H9 (cell line): ENCODE measurements at regions not wholly inside any gene's neighbourhood (a gene's known extent, or its start where the extent isn't known, plus 50 kb on each side); places are given as distances from the start of the nearest gene placed in this dataset.

Source experiments
- DNase-seq: peaks from one replicate; pipeline ENCODE4 v3.0.0-alpha.2; 2017
- H2AFZ ChIP-seq: one replicate; pipeline ENCODE4 v1.6.1; 2013; ENCODE audit warnings: mild to moderate bottlenecking, low read length, control low read depth, moderate library complexity
- H2AK5ac ChIP-seq: 2 replicates; pipeline ENCODE4 v1.6.1; 2013; ENCODE audit warnings: low read length, control low read depth, mixed read lengths; ENCODE audit not compliant: insufficient read length
- H2BK120ac ChIP-seq: one replicate; pipeline ENCODE4 v1.6.1; 2013; ENCODE audit warnings: low read depth, mild to moderate bottlenecking, low read length, control low read depth, inconsistent platforms; ENCODE audit not compliant: poor library complexity, severe bottlenecking
- H2BK12ac ChIP-seq: 2 replicates; pipeline ENCODE4 v1.6.1; 2013; ENCODE audit warnings: low read length, control low read depth, mixed read lengths, low read depth; ENCODE audit not compliant: insufficient read length
- H2BK15ac ChIP-seq: 2 replicates; pipeline ENCODE4 v1.6.1; 2013; ENCODE audit warnings: low read depth, low read length, control low read depth
- H2BK20ac ChIP-seq: one replicate; pipeline ENCODE4 v1.6.1; 2013; ENCODE audit warnings: low read depth, mild to moderate bottlenecking, low read length, control low read depth, inconsistent platforms; ENCODE audit not compliant: poor library complexity, severe bottlenecking
- H2BK5ac ChIP-seq: 2 replicates; pipeline ENCODE4 v1.6.1; 2013; ENCODE audit warnings: low read length, control low read depth, mixed read lengths; ENCODE audit not compliant: insufficient read length
- H3K14ac ChIP-seq: 2 replicates; pipeline ENCODE4 v1.6.1; 2013; ENCODE audit warnings: low read length, control low read depth; ENCODE audit not compliant: insufficient read depth
- H3K18ac ChIP-seq: 2 replicates; pipeline ENCODE4 v1.6.1; 2013; ENCODE audit warnings: low read depth, mild to moderate bottlenecking, mixed read lengths, low read length, control low read depth; ENCODE audit not compliant: insufficient read length
- H3K23ac ChIP-seq: 2 replicates; pipeline ENCODE4 v1.6.1; 2013; ENCODE audit warnings: low read length, control low read depth, mixed read lengths, low read depth; ENCODE audit not compliant: insufficient read length
- H3K23me2 ChIP-seq: 2 replicates; pipeline ENCODE4 v1.6.1; 2013; ENCODE audit warnings: low read depth, mild to moderate bottlenecking, mixed read lengths, low read length, control low read depth; ENCODE audit not compliant: insufficient read length, poor library complexity, severe bottlenecking
- H3K27ac ChIP-seq: 2 replicates; pipeline ENCODE4 v1.5.1; 2013; ENCODE audit warnings: low read length, control low read depth, mixed read lengths, low read depth; ENCODE audit not compliant: insufficient read length
- H3K27me3 ChIP-seq: 2 replicates; pipeline ENCODE4 v1.6.1; 2013; ENCODE audit warnings: low read length, control low read depth, inconsistent platforms; ENCODE audit not compliant: insufficient read depth
- H3K4ac ChIP-seq: 2 replicates; pipeline ENCODE4 v1.6.1; 2013; ENCODE audit warnings: low read depth, mild to moderate bottlenecking, control low read depth, inconsistent platforms, low read length, moderate library complexity
- H3K4me1 ChIP-seq: 2 replicates; pipeline ENCODE4 v1.6.1; 2013; ENCODE audit warnings: low read length, control low read depth, inconsistent platforms; ENCODE audit not compliant: insufficient read depth
- H3K4me2 ChIP-seq: 2 replicates; pipeline ENCODE4 v1.6.1; 2013; ENCODE audit warnings: low read length, control low read depth, mixed read lengths; ENCODE audit not compliant: insufficient read length, insufficient read depth
- H3K56ac ChIP-seq: 2 replicates; pipeline ENCODE4 v1.6.1; 2013; ENCODE audit warnings: low read depth, mild to moderate bottlenecking, mixed read lengths, low read length, control low read depth; ENCODE audit not compliant: insufficient read length
- H3K79me1 ChIP-seq: 2 replicates; pipeline ENCODE4 v1.6.1; 2013; ENCODE audit warnings: low read depth, mild to moderate bottlenecking, moderate library complexity, low read length, control low read depth, inconsistent platforms; ENCODE audit not compliant: insufficient read depth, poor library complexity, severe bottlenecking
- H3K79me2 ChIP-seq: 2 replicates; pipeline ENCODE4 v1.6.1; 2013; ENCODE audit warnings: low read length, control low read depth, inconsistent platforms; ENCODE audit not compliant: insufficient read depth
- H3K9ac ChIP-seq: 2 replicates; pipeline ENCODE4 v1.6.1; 2013; ENCODE audit warnings: low read length, control low read depth, mixed read lengths; ENCODE audit not compliant: insufficient read length; ENCODE audit errors: extremely low read depth
- H3K9me3 ChIP-seq: one replicate; pipeline ENCODE4 v1.6.1; 2013; ENCODE audit warnings: low read depth, low read length, inconsistent platforms; ENCODE audit not compliant: control insufficient read depth
- H3T11ph ChIP-seq: one replicate; pipeline ENCODE4 v1.6.1; 2013; ENCODE audit warnings: mild to moderate bottlenecking, low read length, control low read depth, inconsistent platforms
- H4K20me1 ChIP-seq: one replicate; pipeline ENCODE4 v1.6.1; 2013; ENCODE audit not compliant: control insufficient read depth, insufficient read length, insufficient read depth
- H4K5ac ChIP-seq: 2 replicates; pipeline ENCODE4 v1.6.1; 2013; ENCODE audit warnings: low read depth, mild to moderate bottlenecking, mixed read lengths, low read length, control low read depth; ENCODE audit not compliant: insufficient read length
- H4K8ac ChIP-seq: replicated peaks from 2 replicates; pipeline ENCODE4 v1.6.1; 2013; ENCODE audit warnings: low read length, control low read depth, mixed read lengths, low read depth; ENCODE audit not compliant: insufficient read length
- H4K91ac ChIP-seq: 2 replicates; pipeline ENCODE4 v1.6.1; 2013; ENCODE audit warnings: low read depth, mild to moderate bottlenecking, moderate library complexity, mixed read lengths, low read length, control low read depth; ENCODE audit not compliant: insufficient read length
- H3K27ac Mint-ChIP-seq, 3 experiments: 2 replicates in 2 of 3; 3 replicates in 1 of 3; pipeline ENCODE4 v1.8.0; 2020 to 2021; ENCODE audit warnings: mixed read lengths in 3 of 3, mild to moderate bottlenecking in 1 of 3, moderate library complexity in 1 of 3
- H3K27me3 Mint-ChIP-seq: 2 replicates; pipeline ENCODE4 v1.8.0; 2021; ENCODE audit warnings: low read depth, mild to moderate bottlenecking, moderate library complexity, mixed read lengths
- H3K36me3 Mint-ChIP-seq, 3 experiments: 2 replicates in 2 of 3; 3 replicates in 1 of 3; pipeline ENCODE4 v1.8.0; 2020 to 2021; ENCODE audit warnings: low read depth in 3 of 3, mixed read lengths in 3 of 3; ENCODE audit not compliant: insufficient read depth in 1 of 3
- H3K4me1 Mint-ChIP-seq, 2 experiments: 2 replicates each; pipeline ENCODE4 v1.8.0; 2020; ENCODE audit warnings: mixed read lengths in 2 of 2
- H3K4me3 Mint-ChIP-seq, 2 experiments: 2 replicates in 1 of 2; 3 replicates in 1 of 2; pipeline ENCODE4 v1.8.0; 2020 to 2021; ENCODE audit warnings: mild to moderate bottlenecking in 2 of 2, mixed read lengths in 2 of 2, moderate library complexity in 1 of 2
- H3K9me3 Mint-ChIP-seq, 2 experiments: 2 replicates in 1 of 2; 3 replicates in 1 of 2; pipeline ENCODE4 v1.8.0; 2020; ENCODE audit warnings: mild to moderate bottlenecking in 2 of 2, mixed read lengths in 2 of 2, moderate library complexity in 1 of 2
- CTCF ChIP-seq: fragments of 200-600 bp; sonication (generic); conservative IDR thresholded peaks from 3 replicates; pipeline ENCODE4 v1.8.0; 2021; ENCODE audit warnings: antibody characterized with exemption, mild to moderate bottlenecking
- WGBS: extraction: QIAGEN DNeasy Blood & Tissue Kit; methylation state at CpG from one replicate; pipeline ENCODE4 v1.1.7; 2013; ENCODE audit warnings: missing lambda C conversion rate, low lambda C conversion rate, mixed read lengths; ENCODE audit not compliant: insufficient read length; ENCODE audit errors: extremely low coverage; 5-methylcytosine and 5-hydroxymethylcytosine counted together

- no peak overlapping the region for H3K27ac Mint-ChIP-seq
Observed at GRCh38 chr10:6353526-6353925, 150.8 kb downstream of the PFKFB3 start.

More at GRCh38 chr10:6353526-6353925, 150.8 kb downstream of the PFKFB3 start:
- Histone ChIP-seq H4K91ac (no peak overlapping the region), H2BK20ac (no peak overlapping the region), H2AFZ (no peak overlapping the region), H3K56ac (no peak overlapping the region), H2BK120ac (no peak overlapping the region), H3K23ac (no peak overlapping the region), H3T11ph (no peak overlapping the region), H2BK15ac (no peak overlapping the region), H3K14ac (no peak overlapping the region), H3K4me2 (no peak overlapping the region), H3K4me1 (no peaks in the 10 kb centered on the region), H2BK12ac (no peak overlapping the region), H3K9ac (no peak overlapping the region), H4K5ac (no peak overlapping the region), H3K4ac (no peak overlapping the region), H3K79me2 (no peaks in the 10 kb centered on the region), H3K23me2 (no peaks in the 10 kb centered on the region), H2BK5ac (no peak overlapping the region), H4K8ac (no peak overlapping the region), H3K79me1 (no peaks in the 10 kb centered on the region), H3K27me3 (no peaks in the 10 kb centered on the region), H4K20me1 (no peaks in the 10 kb centered on the region), H3K27ac (no peak overlapping the region), H3K9me3 (no peaks in the 10 kb centered on the region), H2AK5ac (no peak overlapping the region), H3K18ac (no peak overlapping the region)
- TF ChIP-seq CTCF: no peak
- no CpG with 5 or more reads among the region's 1 CpG for WGBS
- H3K27me3 Mint-ChIP-seq: no peaks in the 10 kb centered on the region; the same call in 1 of the 2 replicates
- H3K4me3 Mint-ChIP-seq: no peak overlapping the region
- peaks cover 18 to 31% of the 10 kb centered on the region in 2 experiments for H3K9me3 Mint-ChIP-seq
- peaks cover 5 to 26% (median 12%) of the 10 kb centered on the region in 3 experiments; a peak in 6 of 7 replicates for H3K36me3 Mint-ChIP-seq
- peaks cover 9 to 10% of the 10 kb centered on the region in 2 experiments for H3K4me1 Mint-ChIP-seq
- DNase-seq: no peak
